HEK293T (cell line): ENCODE measurements at regions not wholly inside any gene's neighbourhood (a gene's known extent, or its start where the extent isn't known, plus 50 kb on each side); places are given as distances from the start of the nearest gene placed in this dataset.

Experiments
- CTCF ChIA-PET: fragments of 350-600 bp; formaldehyde crosslinking; extraction: SDS; loops from one replicate; lab custom pipeline; 2021; ENCODE audit warnings: antibody characterized with exemption, inconsistent platforms; lab: Yijun Ruan, JAX
- POLR2A ChIA-PET: fragments of 350-600 bp; formaldehyde crosslinking; extraction: SDS; loops from one replicate; lab custom pipeline; 2020; ENCODE audit warnings: antibody characterized with exemption, inconsistent platforms; lab: Yijun Ruan, JAX
- DNase-seq: peaks from one replicate; pipeline ENCODE4 v3.0.0; 2012; ENCODE audit warnings: mixed read lengths; ENCODE audit errors: extremely low spot score
- ARNT ChIP-seq: fragments of 450-650 bp; IDR thresholded peaks from 2 replicates; pipeline ENCODE4 v1.6.1; 2017; ENCODE audit warnings: mild to moderate bottlenecking
- BHLHE40 ChIP-seq: fragments of 450-650 bp; IDR thresholded peaks from 2 replicates; pipeline ENCODE4 v1.6.1; 2016; ENCODE audit warnings: mild to moderate bottlenecking, moderate library complexity, borderline replicate concordance
- CTBP1 ChIP-seq: fragments of 450-650 bp; IDR thresholded peaks from 2 replicates; pipeline ENCODE4 v1.6.1; 2016; ENCODE audit warnings: borderline replicate concordance
- ELF4 ChIP-seq: fragments of 450-650 bp; IDR thresholded peaks from 2 replicates; pipeline ENCODE4 v1.6.1; 2017; ENCODE audit warnings: antibody characterized with exemption
- FOXA1 ChIP-seq: fragments of 450-650 bp; IDR thresholded peaks from 2 replicates; pipeline ENCODE4 v1.6.1; 2016; ENCODE audit warnings: mild to moderate bottlenecking
- FOXK2 ChIP-seq: fragments of 450-650 bp; IDR thresholded peaks from 2 replicates; pipeline ENCODE4 v1.6.1; 2016; ENCODE audit warnings: mild to moderate bottlenecking
- FOXM1 ChIP-seq: fragments of 450-650 bp; IDR thresholded peaks from 2 replicates; pipeline ENCODE4 v1.6.1; 2017; ENCODE audit warnings: mild to moderate bottlenecking, borderline replicate concordance
- HDGF ChIP-seq: fragments of 450-650 bp; IDR thresholded peaks from 2 replicates; pipeline ENCODE4 v1.6.1; 2017; ENCODE audit warnings: antibody characterized with exemption, borderline replicate concordance
- L3MBTL2 ChIP-seq: fragments of 450-650 bp; conservative IDR thresholded peaks from 2 replicates; pipeline ENCODE4 v1.6.1; 2016; ENCODE audit warnings: mild to moderate bottlenecking
- LEF1 ChIP-seq: fragments of 450-650 bp; IDR thresholded peaks from 2 replicates; pipeline ENCODE4 v1.6.1; 2017; ENCODE audit warnings: mild to moderate bottlenecking, borderline replicate concordance
- NFRKB ChIP-seq: fragments of 450-650 bp; IDR thresholded peaks from 2 replicates; pipeline ENCODE4 v1.6.1; 2016; ENCODE audit warnings: mild to moderate bottlenecking, moderate library complexity
- PKNOX1 ChIP-seq: fragments of 450-650 bp; IDR thresholded peaks from 2 replicates; pipeline ENCODE4 v1.6.1; 2016
- SP1 ChIP-seq: fragments of 450-650 bp; IDR thresholded peaks from 2 replicates; pipeline ENCODE4 v1.6.1; 2017
- SUZ12 ChIP-seq: fragments of 450-650 bp; IDR thresholded peaks from 2 replicates; pipeline ENCODE4 v1.6.1; 2016; ENCODE audit warnings: mild to moderate bottlenecking
- TARDBP ChIP-seq: fragments of 450-650 bp; IDR thresholded peaks from 2 replicates; pipeline ENCODE4 v1.6.1; 2016
- ZNF384 ChIP-seq: fragments of 450-650 bp; IDR thresholded peaks from 2 replicates; pipeline ENCODE4 v1.6.1; 2016

GRCh38 chr13:22698467-22698866, 482.3 kb upstream of the SGCG start:
- TF ChIP-seq LEF1, result no peak
- TF ChIP-seq BHLHE40, result no peak
- no peak for TF ChIP-seq CTBP1
- no peak for TF ChIP-seq PKNOX1
- TF ChIP-seq NFRKB, result no peak
- TF ChIP-seq ZNF384, result no peak
- no peak for TF ChIP-seq FOXM1
- TF ChIP-seq HDGF, result no peak
- no peak for TF ChIP-seq ARNT
- TF ChIP-seq TARDBP, result no peak
- TF ChIP-seq L3MBTL2, result no peak
- ChIA-PET POLR2A (no interaction called here), CTCF (no interaction called here)
- DNase-seq, result no peak

- DNase-seq, result no peak
- TF ChIP-seq BHLHE40, result no peak
- no peak for TF ChIP-seq ZNF384
- TF ChIP-seq SUZ12, result no peak
- no peak for TF ChIP-seq L3MBTL2
- TF ChIP-seq SP1, result no peak
- no peak for TF ChIP-seq PKNOX1
- TF ChIP-seq FOXK2, result no peak
- no peak for TF ChIP-seq ELF4
- no peak for TF ChIP-seq FOXM1
- TF ChIP-seq FOXA1, result no peak
- TF ChIP-seq HDGF, result no peak
- ChIA-PET POLR2A (no interaction called here), CTCF (no interaction called here)
These were observed 480.4 kb upstream of the SGCG start for GRCh38 chr13:22700246-22700887.

- peak; percentile 6 for DNase-seq
- peak; percentile 86 for TF ChIP-seq PKNOX1
- no peak for TF ChIP-seq TARDBP
- ChIA-PET CTCF (interaction anchor here (0.7 kb wide), 1 partner anchor 516 kb away, joined by 3 read pairs; no protein-coding TSS in a partner anchor), POLR2A (no interaction called here)
These were observed 477.1 kb upstream of the SGCG start for GRCh38 chr13:22703601-22704209.

- no peak for TF ChIP-seq HDGF
- no peak for TF ChIP-seq FOXM1
- DNase-seq, result no peak
- CTCF ChIA-PET, result no interaction called here
- POLR2A ChIA-PET, result no interaction called here
These were observed 472.8 kb upstream of the SGCG start for GRCh38 chr13:22707946-22708345.

- no peak for DNase-seq
- TF ChIP-seq CTBP1 (no peak), BHLHE40 (no peak), TARDBP (no peak), SUZ12 (no peak)
- ChIA-PET POLR2A (no interaction called here), CTCF (interaction anchor here (0.6 kb wide), 1 partner anchor 79 kb away, joined by 9 read pairs; no protein-coding TSS in a partner anchor)
These were observed 463.7 kb upstream of the SGCG start for GRCh38 chr13:22717036-22717435.

- TF ChIP-seq ARNT (no peak), PKNOX1 (no peak), ELF4 (no peak), L3MBTL2 (no peak), HDGF (no peak), LEF1 (no peak), BHLHE40 (no peak), CTBP1 (no peak), TARDBP (no peak)
- DNase-seq, result no peak
- CTCF ChIA-PET, result no interaction called here
- POLR2A ChIA-PET, result no interaction called here
These were observed 454.1 kb upstream of the SGCG start for GRCh38 chr13:22726726-22727125.
